ENCODE measurements at regions not wholly inside any gene's neighbourhood (a gene's known extent, or its start where the extent isn't known, plus 50 kb on each side); places are given as distances from the start of the nearest gene placed in this dataset.

GRCh38 chr5:114250536-114250935 is 111.3 kb upstream of the KCNN2 start:
- Mint-ChIP-seq H3K9me3 (no peaks in the 10 kb centered on the region), H3K4me3 (peak overlapping the region; percentile 62), H3K4me1 (ENCODE audit: low read depth) (peaks cover 93% of the 10 kb centered on the region), H3K27ac (peak overlapping the region; percentile 96), H3K36me3 (ENCODE audit: low read depth) (peaks cover 26% of the 10 kb centered on the region), H3K27me3 (ENCODE audit: insufficient read depth) (no peaks in the 10 kb centered on the region; the same call in 1 of the 2 replicates)
- no peak for TF ChIP-seq CTCF (IDR thresholded peaks at IDR 0.05)
- DNase-seq: no peak

GRCh38 chr5:114252226-114252625 is 109.6 kb upstream of the KCNN2 start:
- Mint-ChIP-seq H3K27me3 (ENCODE audit: insufficient read depth) (no peaks in the 10 kb centered on the region; the same call in 1 of the 2 replicates), H3K4me3 (no peak overlapping the region; the same call in 1 of the 2 replicates), H3K9me3 (no peaks in the 10 kb centered on the region), H3K4me1 (ENCODE audit: low read depth) (peaks cover 98% of the 10 kb centered on the region), H3K27ac (peak overlapping the region; percentile 80), H3K36me3 (ENCODE audit: low read depth) (peaks cover 39% of the 10 kb centered on the region)
- TF ChIP-seq CTCF (IDR thresholded peaks at IDR 0.05): no peak
- DNase-seq: no peak

- H3K27me3 Mint-ChIP-seq (ENCODE audit: insufficient read depth): no peaks in the 10 kb centered on the region
- peak overlapping the region; percentile 81; the same call in 1 of the 2 replicates for H3K27ac Mint-ChIP-seq
- H3K9me3 Mint-ChIP-seq: no peaks in the 10 kb centered on the region
- TF ChIP-seq CTCF (IDR thresholded peaks at IDR 0.05): no peak
- peaks cover 93% of the 10 kb centered on the region for H3K4me1 Mint-ChIP-seq (ENCODE audit: low read depth)
- peaks cover 46% of the 10 kb centered on the region for H3K36me3 Mint-ChIP-seq (ENCODE audit: low read depth)
- DNase-seq: no peak
- no peak overlapping the region; the same call in 1 of the 2 replicates for H3K4me3 Mint-ChIP-seq
Measured at GRCh38 chr5:114255260-114255659, 106.6 kb upstream of the KCNN2 start.

- Mint-ChIP-seq H3K27me3 (ENCODE audit: insufficient read depth) (no peaks in the 10 kb centered on the region), H3K4me3 (no peak overlapping the region; the same call in 1 of the 2 replicates), H3K9me3 (no peaks in the 10 kb centered on the region), H3K36me3 (ENCODE audit: low read depth) (peaks cover 32% of the 10 kb centered on the region), H3K27ac (peak overlapping the region; percentile 28; the same call in 1 of the 2 replicates), H3K4me1 (ENCODE audit: low read depth) (peaks cover 69% of the 10 kb centered on the region)
- DNase-seq: no peak
- no peak for TF ChIP-seq CTCF (IDR thresholded peaks at IDR 0.05)
Measured at GRCh38 chr5:114261989-114262388, 99.9 kb upstream of the KCNN2 start.

GRCh38 chr5:114265432-114266060 is 96.3 kb upstream of the KCNN2 start:
- DNase-seq: no peak
- no peak for TF ChIP-seq CTCF (IDR thresholded peaks at IDR 0.05)
- Mint-ChIP-seq H3K4me3 (no peak overlapping the region; the same call in 1 of the 2 replicates), H3K9me3 (no peaks in the 10 kb centered on the region), H3K27me3 (ENCODE audit: insufficient read depth) (no peaks in the 10 kb centered on the region; the same call in 1 of the 2 replicates), H3K27ac (peak overlapping the region; percentile 77), H3K4me1 (ENCODE audit: low read depth) (peaks cover 74% of the 10 kb centered on the region), H3K36me3 (ENCODE audit: low read depth) (peaks cover 17% of the 10 kb centered on the region)
